Smooth muscle cell (in vitro differentiated cells): ENCODE measurements at regions not wholly inside any gene's neighbourhood (a gene's known extent, or its start where the extent isn't known, plus 50 kb on each side); places are given as distances from the start of the nearest gene placed in this dataset.

ENCODE experiments used
- DNase-seq: peaks from one replicate; lab custom pipeline; 2025; ENCODE audit not compliant: unreplicated experiment; lab: John Stamatoyannopoulos, UW
- H2AFZ ChIP-seq: fragments of 200-600 bp; sonication (generic); 2 replicates; pipeline ENCODE4 v1.6.0; 2016; ENCODE audit warnings: antibody characterized with exemption, low read depth, mild to moderate bottlenecking
- H3F3A ChIP-seq: fragments of 200-600 bp; sonication (generic); 2 replicates; pipeline ENCODE4 v1.6.0; 2017; ENCODE audit warnings: antibody characterized with exemption, low read depth
- H3K27ac ChIP-seq: fragments of 200-600 bp; sonication (generic); 2 replicates; pipeline ENCODE4 v1.5.1; 2016; ENCODE audit warnings: low read depth, mild to moderate bottlenecking
- H3K27me3 ChIP-seq: fragments of 200-600 bp; sonication (generic); 2 replicates; pipeline ENCODE4 v1.6.1; 2016; ENCODE audit warnings: low read depth, mild to moderate bottlenecking
- H3K36me3 ChIP-seq: fragments of 200-600 bp; sonication (generic); 2 replicates; pipeline ENCODE4 v1.5.1; 2016; ENCODE audit warnings: low read depth
- H3K4me1 ChIP-seq: fragments of 200-600 bp; sonication (generic); 2 replicates; pipeline ENCODE4 v1.5.1; 2016; ENCODE audit warnings: low read depth
- H3K4me2 ChIP-seq: fragments of 200-600 bp; sonication (generic); 2 replicates; pipeline ENCODE4 v1.6.0; 2016; ENCODE audit warnings: mild to moderate bottlenecking
- H3K4me3 ChIP-seq: fragments of 200-600 bp; sonication (generic); 2 replicates; pipeline ENCODE4 v1.5.1; 2016; ENCODE audit warnings: mild to moderate bottlenecking
- H3K79me2 ChIP-seq: fragments of 200-600 bp; sonication (generic); 2 replicates; pipeline ENCODE4 v1.6.0; 2016; ENCODE audit warnings: low read depth, mild to moderate bottlenecking
- H3K9ac ChIP-seq: fragments of 200-600 bp; sonication (generic); 2 replicates; pipeline ENCODE4 v1.6.0; 2016; ENCODE audit warnings: low read depth
- H3K9me3 ChIP-seq: fragments of 200-600 bp; sonication (generic); replicated peaks from 2 replicates; pipeline ENCODE4 v1.5.1; 2016; ENCODE audit warnings: low read depth
- H4K20me1 ChIP-seq: fragments of 200-600 bp; sonication (generic); 2 replicates; pipeline ENCODE4 v1.6.0; 2016; ENCODE audit warnings: low read depth
- CTCF ChIP-seq: fragments of 200-600 bp; sonication (generic); IDR thresholded peaks from 2 replicates; pipeline ENCODE4 v1.5.1; 2017; ENCODE audit warnings: borderline replicate concordance, mild to moderate bottlenecking, antibody characterized with exemption; ENCODE audit not compliant: insufficient read depth, poor library complexity, severe bottlenecking
- WGBS: methylation state at CpG from one replicate; pipeline ENCODE4 v1.1.7; 2016; ENCODE audit warnings: low lambda C conversion rate; 5-methylcytosine and 5-hydroxymethylcytosine counted together

- H3K27ac ChIP-seq, result no peak overlapping the region
- WGBS, result 95% methylated on average over 3 of the region's 3 CpGs
Measured at GRCh38 chr1:234856845-234857245, 246.9 kb upstream of the IRF2BP2 start.

GRCh38 chr1:234855851-234856250, 245.9 kb upstream of the IRF2BP2 start:
- Histone ChIP-seq H2AFZ (no peak overlapping the region), H3K9me3 (no peaks in the 10 kb centered on the region), H3K4me3 (no peak overlapping the region), H4K20me1 (no peaks in the 10 kb centered on the region), H3K79me2 (no peaks in the 10 kb centered on the region), H3K4me2 (no peak overlapping the region), H3K27me3 (no peaks in the 10 kb centered on the region), H3K4me1 (no peaks in the 10 kb centered on the region), H3K9ac (no peak overlapping the region), H3K27ac (no peak overlapping the region), H3F3A (no peaks in the 10 kb centered on the region), H3K36me3 (no peaks in the 10 kb centered on the region)
- WGBS, result 90% methylated on average over 3 of the region's 3 CpGs
- DNase-seq, result no peak
- no peak for TF ChIP-seq CTCF

More at GRCh38 chr1:234856845-234857245, 246.9 kb upstream of the IRF2BP2 start:
- Histone ChIP-seq H3K4me3 (no peak overlapping the region), H3K79me2 (no peaks in the 10 kb centered on the region), H3K4me1 (no peaks in the 10 kb centered on the region), H3K9ac (no peak overlapping the region), H4K20me1 (no peaks in the 10 kb centered on the region), H3K9me3 (no peaks in the 10 kb centered on the region), H2AFZ (no peak overlapping the region), H3K36me3 (no peaks in the 10 kb centered on the region), H3F3A (no peaks in the 10 kb centered on the region), H3K27me3 (no peaks in the 10 kb centered on the region), H3K4me2 (no peak overlapping the region)
- DNase-seq, result no peak
- no peak for TF ChIP-seq CTCF

GRCh38 chr1:234854645-234855039, 244.7 kb upstream of the IRF2BP2 start:
- H3K36me3 ChIP-seq, result no peaks in the 10 kb centered on the region
- TF ChIP-seq CTCF, result no peak

GRCh38 chr1:234853906-234854644, 244.1 kb upstream of the IRF2BP2 start:
- Histone ChIP-seq H3K9me3 (no peaks in the 10 kb centered on the region), H3F3A (no peaks in the 10 kb centered on the region), H3K79me2 (no peaks in the 10 kb centered on the region), H3K9ac (no peak overlapping the region), H3K4me1 (no peaks in the 10 kb centered on the region), H3K36me3 (no peaks in the 10 kb centered on the region), H2AFZ (peak overlapping the region; percentile 2), H3K27me3 (no peaks in the 10 kb centered on the region), H4K20me1 (no peaks in the 10 kb centered on the region), H3K27ac (no peak overlapping the region), H3K4me3 (no peak overlapping the region), H3K4me2 (no peak overlapping the region)
- WGBS, result 78% methylated on average over 6 of the region's 6 CpGs
- DNase-seq, result no peak
- TF ChIP-seq CTCF, result no peak

More at GRCh38 chr1:234854645-234855039, 244.7 kb upstream of the IRF2BP2 start:
- no peak overlapping the region for H3K4me2 ChIP-seq
- no peaks in the 10 kb centered on the region for H3K79me2 ChIP-seq
- no peak overlapping the region for H3K9ac ChIP-seq
- no peaks in the 10 kb centered on the region for H3F3A ChIP-seq
- no peaks in the 10 kb centered on the region for H3K27me3 ChIP-seq
- H3K27ac ChIP-seq, result no peak overlapping the region
- H3K4me1 ChIP-seq, result no peaks in the 10 kb centered on the region
- H3K4me3 ChIP-seq, result no peak overlapping the region
- H4K20me1 ChIP-seq, result no peaks in the 10 kb centered on the region
- peak overlapping the region; percentile 2 for H2AFZ ChIP-seq
- no peaks in the 10 kb centered on the region for H3K9me3 ChIP-seq
- 79% methylated on average over 1 of the region's 1 CpG for WGBS
- DNase-seq, result no peak
